ENCODE measurements at regions not wholly inside any gene's neighbourhood (a gene's known extent, or its start where the extent isn't known, plus 50 kb on each side); places are given as distances from the start of the nearest gene placed in this dataset.

DNA sequence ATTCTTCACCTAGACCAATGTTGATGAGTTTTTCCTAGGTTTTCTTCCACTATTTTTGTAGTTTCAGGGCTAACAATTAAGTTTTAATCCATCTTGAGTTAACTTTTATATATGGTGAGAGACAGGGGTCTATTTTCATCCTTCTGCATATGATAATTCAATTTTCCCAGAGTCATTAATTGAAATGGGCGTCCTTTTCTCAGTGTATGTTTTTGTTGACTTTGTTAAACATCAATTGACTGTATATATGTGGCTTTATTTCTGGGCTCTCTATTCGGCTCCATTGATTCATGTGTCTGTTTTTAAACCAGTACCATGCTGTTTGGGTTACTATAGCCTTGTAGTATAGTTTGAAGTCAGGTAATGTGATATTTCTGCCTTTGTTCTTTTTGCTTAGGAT lies 282.1 kb downstream of the INSC start:
- Histone ChIP-seq H3K9me3 (ENCODE audit: low read length) (no peaks in the 10 kb centered on the region; the same call in 1 of the 2 replicates), H3K79me2 (ENCODE audit: low read length) (no peaks in the 10 kb centered on the region), H3K36me3 (ENCODE audit: insufficient read depth, low read length) (no peaks in the 10 kb centered on the region), H3K4me1 (ENCODE audit: low read length) (no peaks in the 10 kb centered on the region), H4K20me1 (ENCODE audit: insufficient read depth, low read depth, low read length) (no peaks in the 10 kb centered on the region), H3K4me3 (ENCODE audit: low read length) (no peak overlapping the region), H3K4me2 (ENCODE audit: low read depth, low read length, poor library complexity, severe bottlenecking) (no peak overlapping the region), H3K9me2 (replicated peaks; ENCODE audit: insufficient read depth, low read length) (no peaks in the 10 kb centered on the region), H3K27ac (ENCODE audit: low read length) (no peak overlapping the region), H3K27me3 (ENCODE audit: low read length) (no peaks in the 10 kb centered on the region), H2AFZ (ENCODE audit: low read length) (no peak overlapping the region), H3K9ac (ENCODE audit: low read length) (no peak overlapping the region)
- DNase-seq = no peak

DNA sequence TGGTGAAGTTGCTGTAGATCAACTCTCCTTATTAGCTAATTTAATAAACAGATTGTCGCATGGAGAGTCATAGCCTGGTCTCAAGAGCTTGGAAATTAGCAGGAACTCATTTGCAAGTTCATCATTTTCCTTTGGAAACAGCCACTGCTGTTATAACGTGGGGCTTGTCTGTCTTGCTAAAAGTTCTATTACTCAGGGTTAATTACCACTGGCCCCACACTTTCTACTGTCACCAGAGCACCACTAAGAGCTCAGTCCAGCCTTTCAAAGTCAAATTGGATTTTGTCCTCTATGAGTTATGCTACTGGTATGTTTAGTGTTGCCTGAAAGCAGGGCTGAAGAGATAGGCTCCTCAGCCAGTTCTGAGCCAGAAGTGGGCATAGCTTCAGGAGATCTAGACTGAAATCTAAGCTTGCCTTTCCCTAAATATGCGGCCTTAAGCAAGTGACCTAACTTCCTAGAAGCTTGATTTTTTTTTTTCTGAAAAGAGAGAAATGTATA lies 292.2 kb downstream of the INSC start:
- no peak overlapping the region for H3K9ac ChIP-seq (ENCODE audit: low read length)
- no peaks in the 10 kb centered on the region for H3K4me1 ChIP-seq (ENCODE audit: low read length)
- H3K79me2 ChIP-seq (ENCODE audit: low read length) = no peaks in the 10 kb centered on the region
- no peak overlapping the region for H3K4me2 ChIP-seq (ENCODE audit: low read depth, low read length, poor library complexity, severe bottlenecking)
- H4K20me1 ChIP-seq (ENCODE audit: insufficient read depth, low read depth, low read length) = no peaks in the 10 kb centered on the region
- no peak overlapping the region for H3K27ac ChIP-seq (ENCODE audit: low read length)
- H3K36me3 ChIP-seq (ENCODE audit: insufficient read depth, low read length) = no peaks in the 10 kb centered on the region
- DNase-seq = no peak
- H3K27me3 ChIP-seq (ENCODE audit: low read length) = 0 out of 2 replicates have a peak, but pooled peaks cover 2% of the 10 kb centered on the region
- H2AFZ ChIP-seq (ENCODE audit: low read length) = no peak overlapping the region
- no peaks in the 10 kb centered on the region for H3K9me3 ChIP-seq (ENCODE audit: low read length)
- H3K4me3 ChIP-seq (ENCODE audit: low read length) = no peak overlapping the region
- no peaks in the 10 kb centered on the region for H3K9me2 ChIP-seq (replicated peaks; ENCODE audit: insufficient read depth, low read length)

DNA sequence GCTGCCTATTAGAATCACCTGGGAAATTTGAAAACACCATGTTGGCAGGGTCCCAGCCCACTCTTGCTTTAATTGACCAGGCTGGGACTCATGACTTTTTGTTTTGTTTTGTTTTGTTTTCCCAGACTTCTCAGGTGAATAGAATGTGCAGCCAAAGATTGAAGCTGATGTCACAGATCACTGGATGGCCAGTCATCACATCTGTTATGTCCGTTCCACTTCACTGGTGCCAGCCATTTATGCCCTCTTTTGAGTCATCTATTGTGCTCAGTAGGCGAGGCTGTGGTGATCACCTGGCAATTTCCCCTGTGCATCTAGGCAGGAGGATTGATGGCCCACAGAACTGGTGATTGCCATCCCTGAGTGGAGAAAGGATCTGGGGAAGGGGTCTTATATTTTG lies 297.3 kb downstream of the INSC start:
- H4K20me1 ChIP-seq (ENCODE audit: insufficient read depth, low read depth, low read length) = no peaks in the 10 kb centered on the region
- H3K4me3 ChIP-seq (ENCODE audit: low read length) = no peak overlapping the region
- H3K9me3 ChIP-seq (ENCODE audit: low read length) = no peaks in the 10 kb centered on the region
- H3K9me2 ChIP-seq (replicated peaks; ENCODE audit: insufficient read depth, low read length) = no peaks in the 10 kb centered on the region
- H3K36me3 ChIP-seq (ENCODE audit: insufficient read depth, low read length) = no peaks in the 10 kb centered on the region
- no peak for DNase-seq
- no peaks in the 10 kb centered on the region for H3K27me3 ChIP-seq (ENCODE audit: low read length)
- H3K4me2 ChIP-seq (ENCODE audit: low read depth, low read length, poor library complexity, severe bottlenecking) = no peak overlapping the region
- no peaks in the 10 kb centered on the region for H3K79me2 ChIP-seq (ENCODE audit: low read length)
- no peak overlapping the region for H3K9ac ChIP-seq (ENCODE audit: low read length)
- H2AFZ ChIP-seq (ENCODE audit: low read length) = no peak overlapping the region
- H3K4me1 ChIP-seq (ENCODE audit: low read length) = no peaks in the 10 kb centered on the region
- no peak overlapping the region for H3K27ac ChIP-seq (ENCODE audit: low read length)

DNA sequence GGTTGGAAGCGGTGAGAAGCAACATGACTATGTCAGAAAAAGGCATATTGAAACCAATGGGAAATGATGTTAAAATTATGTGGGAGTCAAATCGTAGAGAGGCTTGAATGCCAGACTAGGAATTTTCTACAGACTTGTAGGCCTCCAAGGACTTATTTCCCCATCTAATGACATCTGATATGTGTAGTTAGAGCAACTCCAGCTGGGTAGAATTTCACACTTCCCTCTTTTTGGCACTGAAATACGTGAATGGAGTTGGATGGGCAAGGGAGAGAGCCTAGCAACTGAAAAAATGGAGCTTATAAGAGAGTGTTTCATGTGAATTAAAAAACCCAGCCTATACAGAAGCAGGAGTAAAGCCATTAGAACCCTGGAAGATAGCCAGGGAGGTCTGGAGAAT lies 304.2 kb downstream of the INSC start:
- Histone ChIP-seq H3K4me1 (ENCODE audit: low read length) (no peaks in the 10 kb centered on the region), H3K27ac (ENCODE audit: low read length) (no peak overlapping the region), H3K9me3 (ENCODE audit: low read length) (no peaks in the 10 kb centered on the region), H3K36me3 (ENCODE audit: insufficient read depth, low read length) (no peaks in the 10 kb centered on the region), H3K79me2 (ENCODE audit: low read length) (no peaks in the 10 kb centered on the region), H2AFZ (ENCODE audit: low read length) (no peak overlapping the region), H3K4me2 (ENCODE audit: low read depth, low read length, poor library complexity, severe bottlenecking) (no peak overlapping the region), H3K9ac (ENCODE audit: low read length) (no peak overlapping the region), H3K4me3 (ENCODE audit: low read length) (no peak overlapping the region), H4K20me1 (ENCODE audit: insufficient read depth, low read depth, low read length) (no peaks in the 10 kb centered on the region), H3K9me2 (replicated peaks; ENCODE audit: insufficient read depth, low read length) (no peaks in the 10 kb centered on the region), H3K27me3 (ENCODE audit: low read length) (no peaks in the 10 kb centered on the region)
- no peak for DNase-seq

DNA sequence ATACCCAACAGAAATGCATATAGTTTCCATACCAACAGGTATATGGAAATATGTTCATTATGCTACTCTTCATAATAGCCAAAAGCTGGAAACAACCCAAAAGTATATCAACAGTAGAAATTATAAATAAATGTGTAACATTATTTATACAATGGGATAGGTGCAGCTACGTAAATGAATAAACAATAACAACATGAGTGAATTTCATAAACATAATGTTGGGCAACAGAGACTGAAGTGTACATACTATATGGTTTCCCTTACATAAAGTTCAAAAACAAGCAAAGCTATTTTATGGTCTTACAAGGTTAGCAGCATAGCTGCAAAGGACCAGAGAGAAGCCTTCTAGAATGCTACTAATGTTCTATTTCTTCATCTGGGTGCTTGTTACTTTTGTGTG lies 305.0 kb downstream of the INSC start:
- H3K36me3 ChIP-seq (ENCODE audit: insufficient read depth, low read length) = no peaks in the 10 kb centered on the region
- no peak overlapping the region for H3K4me3 ChIP-seq (ENCODE audit: low read length)
- H3K4me1 ChIP-seq (ENCODE audit: low read length) = no peaks in the 10 kb centered on the region
- no peaks in the 10 kb centered on the region for H3K79me2 ChIP-seq (ENCODE audit: low read length)
- H3K9ac ChIP-seq (ENCODE audit: low read length) = no peak overlapping the region
- H3K9me2 ChIP-seq (replicated peaks; ENCODE audit: insufficient read depth, low read length) = no peaks in the 10 kb centered on the region
- H3K27me3 ChIP-seq (ENCODE audit: low read length) = no peaks in the 10 kb centered on the region
- H2AFZ ChIP-seq (ENCODE audit: low read length) = no peak overlapping the region
- no peaks in the 10 kb centered on the region for H3K9me3 ChIP-seq (ENCODE audit: low read length)
- H3K27ac ChIP-seq (ENCODE audit: low read length) = no peak overlapping the region
- no peak overlapping the region for H3K4me2 ChIP-seq (ENCODE audit: low read depth, low read length, poor library complexity, severe bottlenecking)
- no peaks in the 10 kb centered on the region for H4K20me1 ChIP-seq (ENCODE audit: insufficient read depth, low read depth, low read length)
- DNase-seq = no peak

DNA sequence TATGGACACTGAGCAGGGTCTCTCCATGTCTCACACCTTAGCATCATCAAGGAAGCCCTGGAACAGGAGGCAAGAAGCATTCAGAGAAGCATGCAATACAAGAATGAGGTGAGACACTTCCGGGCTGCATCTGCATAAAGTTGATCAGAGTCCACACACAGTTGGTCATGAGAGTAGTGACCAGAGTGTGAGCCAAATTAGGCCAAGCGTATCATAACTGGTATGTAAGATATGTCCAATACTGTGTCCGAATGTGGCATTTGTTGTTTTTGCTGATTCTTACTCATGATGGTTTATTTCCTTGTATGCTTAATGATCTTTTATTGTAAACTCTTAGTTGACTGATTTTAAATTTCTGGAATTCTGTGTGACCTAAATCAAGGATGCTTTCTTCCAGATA lies 315.7 kb downstream of the INSC start:
- Histone ChIP-seq H3K9me2 (replicated peaks; ENCODE audit: insufficient read depth, low read length) (no peaks in the 10 kb centered on the region), H2AFZ (ENCODE audit: low read length) (no peak overlapping the region), H3K9me3 (ENCODE audit: low read length) (no peaks in the 10 kb centered on the region), H3K27me3 (ENCODE audit: low read length) (no peaks in the 10 kb centered on the region), H3K4me2 (ENCODE audit: low read depth, low read length, poor library complexity, severe bottlenecking) (no peak overlapping the region), H3K36me3 (ENCODE audit: insufficient read depth, low read length) (no peaks in the 10 kb centered on the region), H3K9ac (ENCODE audit: low read length) (no peak overlapping the region), H3K4me3 (ENCODE audit: low read length) (no peak overlapping the region), H3K79me2 (ENCODE audit: low read length) (no peaks in the 10 kb centered on the region), H3K27ac (ENCODE audit: low read length) (no peak overlapping the region), H4K20me1 (ENCODE audit: insufficient read depth, low read depth, low read length) (no peaks in the 10 kb centered on the region), H3K4me1 (ENCODE audit: low read length) (no peaks in the 10 kb centered on the region)
- no peak for DNase-seq

DNA sequence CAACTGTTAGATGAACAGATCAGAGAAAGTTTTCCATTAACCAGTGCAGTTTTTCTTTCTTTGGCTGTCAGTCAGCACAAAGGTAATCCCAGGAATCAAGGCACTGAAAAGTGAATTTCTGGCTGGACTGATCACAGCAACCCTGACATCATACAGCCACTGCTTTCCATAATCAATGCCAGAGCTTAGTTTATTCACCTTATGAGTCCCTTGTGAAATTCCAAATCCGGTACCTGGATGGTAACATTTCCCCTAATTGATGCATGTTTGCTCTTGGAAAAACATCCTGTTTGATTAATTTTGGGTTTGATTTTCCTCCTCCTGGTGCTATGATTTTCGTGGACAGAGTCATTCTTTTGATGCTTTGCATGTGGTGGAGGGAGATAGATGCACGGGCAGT lies 319.8 kb downstream of the INSC start:
- H3K36me3 ChIP-seq (ENCODE audit: insufficient read depth, low read length) = no peaks in the 10 kb centered on the region
- H3K4me1 ChIP-seq (ENCODE audit: low read length) = no peaks in the 10 kb centered on the region
- no peaks in the 10 kb centered on the region for H3K27me3 ChIP-seq (ENCODE audit: low read length)
- H3K4me2 ChIP-seq (ENCODE audit: low read depth, low read length, poor library complexity, severe bottlenecking) = no peak overlapping the region
- no peaks in the 10 kb centered on the region for H3K9me3 ChIP-seq (ENCODE audit: low read length)
- H4K20me1 ChIP-seq (ENCODE audit: insufficient read depth, low read depth, low read length) = no peaks in the 10 kb centered on the region
- H2AFZ ChIP-seq (ENCODE audit: low read length) = no peak overlapping the region
- no peak overlapping the region for H3K9ac ChIP-seq (ENCODE audit: low read length)
- H3K79me2 ChIP-seq (ENCODE audit: low read length) = no peaks in the 10 kb centered on the region
- no peak overlapping the region for H3K4me3 ChIP-seq (ENCODE audit: low read length)
- no peaks in the 10 kb centered on the region for H3K9me2 ChIP-seq (replicated peaks; ENCODE audit: insufficient read depth, low read length)
- DNase-seq = no peak
- no peak overlapping the region for H3K27ac ChIP-seq (ENCODE audit: low read length)

DNA sequence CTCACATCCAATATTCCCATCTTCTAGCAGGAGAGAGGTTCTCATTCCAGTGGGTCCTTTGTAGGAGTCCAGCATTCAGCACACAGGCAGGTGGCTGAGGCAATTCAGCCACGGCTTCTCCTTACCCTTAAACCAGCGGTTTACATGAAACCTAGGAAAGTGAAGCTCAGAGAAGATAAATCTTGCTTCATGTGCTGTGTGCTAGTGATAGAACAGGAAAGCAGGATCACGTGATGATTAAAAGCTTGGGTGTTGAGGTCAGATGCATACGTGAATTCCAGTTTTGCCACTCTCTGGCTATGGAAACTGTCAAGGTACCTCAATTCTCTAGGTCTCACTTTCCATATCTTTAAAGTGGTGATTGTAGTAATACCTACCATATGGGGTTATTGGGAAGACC lies 331.6 kb downstream of the INSC start:
- no peak for DNase-seq
- H3K4me3 ChIP-seq (ENCODE audit: low read length) = no peak overlapping the region
- no peaks in the 10 kb centered on the region for H4K20me1 ChIP-seq (ENCODE audit: insufficient read depth, low read depth, low read length)
- no peaks in the 10 kb centered on the region for H3K9me3 ChIP-seq (ENCODE audit: low read length)
- H3K9ac ChIP-seq (ENCODE audit: low read length) = no peak overlapping the region
- H3K27me3 ChIP-seq (ENCODE audit: low read length) = no peaks in the 10 kb centered on the region
- H3K4me2 ChIP-seq (ENCODE audit: low read depth, low read length, poor library complexity, severe bottlenecking) = no peak overlapping the region
- no peaks in the 10 kb centered on the region for H3K36me3 ChIP-seq (ENCODE audit: insufficient read depth, low read length)
- no peaks in the 10 kb centered on the region for H3K79me2 ChIP-seq (ENCODE audit: low read length)
- H2AFZ ChIP-seq (ENCODE audit: low read length) = no peak overlapping the region
- no peaks in the 10 kb centered on the region for H3K4me1 ChIP-seq (ENCODE audit: low read length)
- no peaks in the 10 kb centered on the region for H3K9me2 ChIP-seq (replicated peaks; ENCODE audit: insufficient read depth, low read length)
- H3K27ac ChIP-seq (ENCODE audit: low read length) = no peak overlapping the region

DNA sequence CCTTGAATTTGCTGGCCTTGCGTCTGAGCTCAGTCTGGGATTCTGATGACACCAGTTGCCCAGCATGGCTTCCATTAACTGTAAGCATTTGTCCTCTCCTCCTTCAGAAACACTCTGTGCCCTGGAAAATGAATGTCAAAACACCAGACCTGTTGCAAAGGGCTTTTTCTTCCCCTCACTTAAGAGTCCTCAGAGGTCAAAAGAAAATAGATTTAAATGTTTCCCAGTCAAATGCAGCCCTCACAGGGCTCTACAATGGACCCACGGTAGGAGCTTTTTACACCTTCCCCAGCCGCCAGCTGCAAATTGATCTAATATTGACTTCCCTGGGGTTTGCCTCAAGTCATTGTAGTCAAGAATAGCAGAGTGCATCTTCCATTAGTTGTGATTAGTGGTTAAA lies 332.2 kb downstream of the INSC start:
- H3K4me1 ChIP-seq (ENCODE audit: low read length) = no peaks in the 10 kb centered on the region
- no peak overlapping the region for H3K9ac ChIP-seq (ENCODE audit: low read length)
- H3K9me3 ChIP-seq (ENCODE audit: low read length) = no peaks in the 10 kb centered on the region
- no peaks in the 10 kb centered on the region for H4K20me1 ChIP-seq (ENCODE audit: insufficient read depth, low read depth, low read length)
- no peak overlapping the region for H3K4me2 ChIP-seq (ENCODE audit: low read depth, low read length, poor library complexity, severe bottlenecking)
- H3K27ac ChIP-seq (ENCODE audit: low read length) = no peak overlapping the region
- no peaks in the 10 kb centered on the region for H3K79me2 ChIP-seq (ENCODE audit: low read length)
- no peaks in the 10 kb centered on the region for H3K27me3 ChIP-seq (ENCODE audit: low read length)
- H2AFZ ChIP-seq (ENCODE audit: low read length) = no peak overlapping the region
- no peaks in the 10 kb centered on the region for H3K9me2 ChIP-seq (replicated peaks; ENCODE audit: insufficient read depth, low read length)
- DNase-seq = no peak
- H3K36me3 ChIP-seq (ENCODE audit: insufficient read depth, low read length) = no peaks in the 10 kb centered on the region
- H3K4me3 ChIP-seq (ENCODE audit: low read length) = no peak overlapping the region
